HG03103 (cell line): ENCODE measurements at regions not wholly inside any gene's neighbourhood (a gene's known extent, or its start where the extent isn't known, plus 50 kb on each side); places are given as distances from the start of the nearest gene placed in this dataset.

Source experiments
- ATAC-seq: cut with Tn5 transposase; IDR thresholded peaks from one replicate; pipeline ENCODE4 v1.9.1; 2021; ENCODE audit warnings: low read depth; ENCODE audit not compliant: unreplicated experiment

- no peak for ATAC-seq
These were observed 229.4 kb upstream of the TOPAZ1 start for GRCh38 chr3:44012160-44012899.

GRCh38 chr3:44013967-44014366, 227.7 kb upstream of the TOPAZ1 start:
- no peak for ATAC-seq

GRCh38 chr3:44015170-44015569, 226.5 kb upstream of the TOPAZ1 start:
- no peak for ATAC-seq

- ATAC-seq = no peak
These were observed 224.9 kb upstream of the TOPAZ1 start for GRCh38 chr3:44016818-44017217.

- no peak for ATAC-seq
These were observed 222.8 kb upstream of the TOPAZ1 start for GRCh38 chr3:44018926-44019325.

GRCh38 chr3:44019736-44020135, 221.9 kb upstream of the TOPAZ1 start:
- no peak for ATAC-seq

GRCh38 chr3:44020143-44020542, 221.5 kb upstream of the TOPAZ1 start:
- no peak for ATAC-seq

- no peak for ATAC-seq
These were observed 219.8 kb upstream of the TOPAZ1 start for GRCh38 chr3:44021651-44022594.

GRCh38 chr3:44023961-44024593, 217.6 kb upstream of the TOPAZ1 start:
- ATAC-seq = no peak

- no peak for ATAC-seq
These were observed 215.3 kb upstream of the TOPAZ1 start for GRCh38 chr3:44026220-44026865.

- no peak for ATAC-seq
These were observed 212.6 kb upstream of the TOPAZ1 start for GRCh38 chr3:44029100-44029499.

GRCh38 chr3:44030285-44030684, 211.4 kb upstream of the TOPAZ1 start:
- no peak for ATAC-seq

GRCh38 chr3:44030687-44031305, 210.9 kb upstream of the TOPAZ1 start:
- ATAC-seq = no peak

GRCh38 chr3:44031387-44032380, 210.0 kb upstream of the TOPAZ1 start:
- ATAC-seq = peak; percentile 46

GRCh38 chr3:44032487-44032886, 209.2 kb upstream of the TOPAZ1 start:
- no peak for ATAC-seq

GRCh38 chr3:44033123-44033522, 208.6 kb upstream of the TOPAZ1 start:
- no peak for ATAC-seq

- no peak for ATAC-seq
These were observed 204.8 kb upstream of the TOPAZ1 start for GRCh38 chr3:44036850-44037249.

- no peak for ATAC-seq
These were observed 202.7 kb upstream of the TOPAZ1 start for GRCh38 chr3:44039006-44039405.

GRCh38 chr3:44041726-44042125, 200.0 kb upstream of the TOPAZ1 start:
- no peak for ATAC-seq
